CD4-positive, CD25-positive, alpha-beta regulatory T cell (primary cell): ENCODE measurements at regions not wholly inside any gene's neighbourhood (a gene's known extent, or its start where the extent isn't known, plus 50 kb on each side); places are given as distances from the start of the nearest gene placed in this dataset.

ENCODE experiments used
- ATAC-seq, 2 donors: fragments of 150-1000 bp; cut with Tn5 transposase; one replicate each; pipeline ENCODE4 v1.10.0; 2021; ENCODE audit warnings: low read depth in 2 of 2, moderate number of reproducible peaks in 2 of 2, moderate library complexity in 1 of 2
- DNase-seq, 3 donors: peaks; one replicate each; pipeline versions ENCODE4 v3.0.0 to v3.0.0-alpha.2; 2012 to 2022; ENCODE audit warnings: mixed read lengths in 1 of 3
- H3K27ac ChIP-seq: one replicate; pipeline ENCODE4 v1.7.0; 2013; ENCODE audit warnings: mild to moderate bottlenecking, low read length; ENCODE audit not compliant: insufficient read depth, poor library complexity, severe bottlenecking
- H3K27me3 ChIP-seq: one replicate; pipeline ENCODE4 v1.7.0; 2013; ENCODE audit warnings: low read length; ENCODE audit not compliant: control insufficient read depth, insufficient read depth
- H3K36me3 ChIP-seq: one replicate; pipeline ENCODE4 v1.7.0; 2013; ENCODE audit warnings: mild to moderate bottlenecking, low read length, moderate library complexity; ENCODE audit not compliant: control insufficient read depth, insufficient read depth
- H3K4me1 ChIP-seq: 2 replicates; pipeline ENCODE4 v1.7.0; 2013; ENCODE audit warnings: mild to moderate bottlenecking, low read length; ENCODE audit not compliant: insufficient read depth, control insufficient read depth, poor library complexity, severe bottlenecking
- H3K4me3 ChIP-seq: one replicate; pipeline ENCODE4 v1.7.0; 2013; ENCODE audit warnings: low read depth, mild to moderate bottlenecking, low read length, moderate library complexity
- H3K9me3 ChIP-seq, 2 experiments: 1 replicate in 1 of 2; 2 replicates in 1 of 2; pipeline ENCODE4 v1.7.0; 2013; ENCODE audit warnings: low read length in 2 of 2, mild to moderate bottlenecking in 1 of 2, moderate library complexity in 1 of 2; ENCODE audit not compliant: control insufficient read depth in 2 of 2
- H3K27ac Mint-ChIP-seq, 3 donors: one replicate each; pipeline ENCODE4 v1.8.0; 2020 to 2022; ENCODE audit warnings: mild to moderate bottlenecking in 3 of 3, mixed read lengths in 3 of 3, moderate library complexity in 2 of 3
- H3K27me3 Mint-ChIP-seq: one replicate; pipeline ENCODE4 v1.8.0; 2022; ENCODE audit warnings: mild to moderate bottlenecking, mixed read lengths
- H3K36me3 Mint-ChIP-seq: one replicate; pipeline ENCODE4 v1.8.0; 2020; ENCODE audit warnings: mixed read lengths
- H3K4me1 Mint-ChIP-seq, 4 donors: one replicate each; pipeline ENCODE4 v1.8.0; 2020 to 2022; ENCODE audit warnings: mixed read lengths in 4 of 4, mild to moderate bottlenecking in 1 of 4
- H3K4me3 Mint-ChIP-seq, 4 donors: one replicate each; pipeline ENCODE4 v1.8.0; 2020 to 2022; ENCODE audit warnings: mild to moderate bottlenecking in 4 of 4, mixed read lengths in 4 of 4, moderate library complexity in 3 of 4
- H3K9me3 Mint-ChIP-seq, 7 donors: one replicate each; pipeline ENCODE4 v1.8.0; 2020 to 2022; ENCODE audit warnings: mixed read lengths in 7 of 7, mild to moderate bottlenecking in 3 of 7, moderate library complexity in 2 of 7

DNA sequence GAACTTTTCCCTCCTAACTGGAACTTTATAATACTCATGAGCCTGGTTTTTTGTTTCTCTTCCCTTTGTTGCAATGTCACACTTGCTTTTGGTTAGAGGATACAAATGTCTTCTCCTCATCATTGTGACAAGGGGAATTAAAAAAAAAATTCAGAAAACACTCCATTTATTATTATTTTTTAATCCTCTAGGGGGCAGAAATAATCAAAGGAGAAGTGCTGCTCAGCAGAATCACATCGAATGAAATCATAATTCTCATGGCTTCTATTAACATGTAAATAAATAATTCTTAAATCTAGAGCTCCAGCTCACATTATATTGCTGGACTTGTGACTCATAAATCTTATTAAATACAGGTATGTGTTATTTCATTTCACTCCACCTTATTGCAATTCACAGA is 273.8 kb downstream of the TRIB2 start:
- H3K36me3 ChIP-seq = no peaks in the 10 kb centered on the region
- H3K9me3 ChIP-seq = no peaks in the 10 kb centered on the region
- no peaks in the 10 kb centered on the region for H3K36me3 Mint-ChIP-seq
- no peak for DNase-seq
- H3K4me3 Mint-ChIP-seq = no peak overlapping the region
- H3K4me1 Mint-ChIP-seq = peaks cover 5 to 9% (median 6%) of the 10 kb centered on the region in 4 donors
- no peak overlapping the region for H3K27ac Mint-ChIP-seq
- ATAC-seq = no peak
- H3K27ac ChIP-seq = no peak overlapping the region
- H3K4me1 ChIP-seq = no peaks in the 10 kb centered on the region
- no peaks in the 10 kb centered on the region for H3K27me3 ChIP-seq
- H3K4me3 ChIP-seq = no peak overlapping the region
- H3K27me3 Mint-ChIP-seq = peaks cover 15% of the 10 kb centered on the region
- H3K9me3 Mint-ChIP-seq = no peaks in the 10 kb centered on the region

DNA sequence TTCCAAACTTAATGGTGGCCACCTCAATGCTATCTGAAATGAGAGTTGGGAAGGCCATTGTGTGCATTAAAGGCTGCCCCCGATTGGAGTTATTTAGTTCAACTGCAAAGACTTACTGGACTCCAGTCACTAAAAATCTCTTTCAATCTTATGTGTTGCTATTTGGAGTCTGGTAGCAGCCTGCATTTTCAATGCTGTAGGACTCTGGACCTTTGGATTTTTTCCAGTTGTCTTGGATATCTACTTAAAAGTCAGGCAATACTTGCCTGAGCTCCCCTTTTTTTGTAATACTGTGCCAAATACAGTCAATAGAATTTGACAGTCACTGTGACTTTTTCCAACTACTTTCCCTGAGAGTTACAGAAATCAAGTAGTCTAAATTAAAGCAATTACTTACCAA is 281.9 kb downstream of the TRIB2 start:
- DNase-seq = no peak
- Histone ChIP-seq H3K4me3 (no peak overlapping the region), H3K9me3 (no peaks in the 10 kb centered on the region), H3K27me3 (peaks cover 3% of the 10 kb centered on the region), H3K4me1 (no peaks in the 10 kb centered on the region), H3K36me3 (no peaks in the 10 kb centered on the region), H3K27ac (no peak overlapping the region)
- no peak for ATAC-seq
- H3K27ac Mint-ChIP-seq = peak overlapping the region in 1 of 3 donors; percentile 29
- peaks cover 0 to 2% (median 0%) of the 10 kb centered on the region in 4 donors for H3K4me1 Mint-ChIP-seq
- H3K4me3 Mint-ChIP-seq = no peak overlapping the region
- H3K36me3 Mint-ChIP-seq = no peaks in the 10 kb centered on the region
- no peaks in the 10 kb centered on the region for H3K9me3 Mint-ChIP-seq
- peaks cover 6% of the 10 kb centered on the region for H3K27me3 Mint-ChIP-seq

DNA sequence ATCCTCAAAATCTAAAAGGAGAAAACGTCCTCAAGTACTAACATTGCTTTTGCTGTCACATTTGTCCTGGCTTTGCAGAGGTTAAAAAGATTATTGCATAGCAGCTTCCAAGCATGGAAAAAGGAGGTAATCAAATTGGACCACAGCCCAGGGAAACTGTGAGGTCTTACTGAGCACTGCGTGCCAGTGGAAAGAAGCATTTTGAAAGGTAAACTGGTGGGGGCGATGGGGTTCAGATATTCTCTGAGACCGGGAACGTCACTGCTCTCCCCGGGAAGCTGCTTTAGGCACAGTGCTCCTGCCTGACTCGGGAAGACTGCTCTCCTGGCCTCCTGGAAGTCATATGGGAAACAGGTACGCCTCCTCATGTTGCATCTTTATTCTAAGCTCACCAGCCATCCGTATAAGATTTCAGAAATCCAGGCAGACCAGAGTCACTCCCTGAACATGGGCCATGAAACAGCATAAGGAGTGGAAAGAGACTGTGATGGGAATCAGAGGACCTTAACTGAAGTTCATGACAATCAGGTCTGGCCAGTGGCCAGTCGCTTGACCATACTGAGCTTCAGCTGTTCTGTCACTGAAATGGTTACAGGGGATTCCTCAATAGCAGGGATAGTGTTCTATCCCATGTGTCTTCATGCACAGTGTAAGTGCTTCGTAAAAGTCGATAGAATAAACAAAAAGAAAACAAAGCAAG is 284.1 kb downstream of the TRIB2 start:
- DNase-seq = no peak
- Mint-ChIP-seq H3K27me3 (peaks cover 5% of the 10 kb centered on the region), H3K4me3 (no peak overlapping the region), H3K27ac (peak overlapping the region in 1 of 3 donors; percentile 48), H3K4me1 (peaks cover 0 to 2% (median 0%) of the 10 kb centered on the region in 4 donors), H3K36me3 (no peaks in the 10 kb centered on the region), H3K9me3 (no peaks in the 10 kb centered on the region)
- ATAC-seq = no peak
- H3K27ac ChIP-seq = no peak overlapping the region
- no peaks in the 10 kb centered on the region for H3K9me3 ChIP-seq
- H3K27me3 ChIP-seq = peaks cover 3% of the 10 kb centered on the region
- no peak overlapping the region for H3K4me3 ChIP-seq
- H3K4me1 ChIP-seq = no peaks in the 10 kb centered on the region
- no peaks in the 10 kb centered on the region for H3K36me3 ChIP-seq

DNA sequence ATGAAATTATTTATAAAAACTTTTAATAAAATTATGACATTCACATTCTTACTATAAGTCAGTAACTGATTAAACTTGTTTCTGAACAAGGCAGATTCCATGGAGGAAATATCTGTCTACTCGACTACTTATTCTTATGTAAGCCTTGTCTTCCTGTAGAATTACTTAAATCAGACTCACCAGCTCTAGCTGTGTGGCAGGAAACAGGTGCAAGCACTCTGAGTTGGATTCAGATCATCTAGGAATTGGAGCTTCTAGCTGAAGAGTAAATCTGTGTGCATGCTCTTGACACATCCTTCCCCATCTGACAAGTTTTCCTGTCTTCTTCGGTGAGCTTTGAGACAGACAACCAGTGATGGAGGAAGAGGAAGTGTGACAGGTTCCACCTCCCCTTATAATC is 284.7 kb downstream of the TRIB2 start:
- DNase-seq = peak in 1 of 3 donors; percentile 4
- H3K27ac ChIP-seq = no peak overlapping the region
- peaks cover 5% of the 10 kb centered on the region for H3K27me3 Mint-ChIP-seq
- no peak for ATAC-seq
- H3K9me3 ChIP-seq = no peaks in the 10 kb centered on the region
- no peaks in the 10 kb centered on the region for H3K36me3 Mint-ChIP-seq
- peak overlapping the region in 1 of 3 donors; percentile 50 for H3K27ac Mint-ChIP-seq
- H3K4me3 Mint-ChIP-seq = no peak overlapping the region
- no peaks in the 10 kb centered on the region for H3K36me3 ChIP-seq
- H3K4me1 ChIP-seq = no peaks in the 10 kb centered on the region
- H3K27me3 ChIP-seq = peaks cover 5% of the 10 kb centered on the region
- no peak overlapping the region for H3K4me3 ChIP-seq
- peaks cover 0 to 2% (median under 1%) of the 10 kb centered on the region in 4 donors for H3K4me1 Mint-ChIP-seq
- no peaks in the 10 kb centered on the region for H3K9me3 Mint-ChIP-seq

DNA sequence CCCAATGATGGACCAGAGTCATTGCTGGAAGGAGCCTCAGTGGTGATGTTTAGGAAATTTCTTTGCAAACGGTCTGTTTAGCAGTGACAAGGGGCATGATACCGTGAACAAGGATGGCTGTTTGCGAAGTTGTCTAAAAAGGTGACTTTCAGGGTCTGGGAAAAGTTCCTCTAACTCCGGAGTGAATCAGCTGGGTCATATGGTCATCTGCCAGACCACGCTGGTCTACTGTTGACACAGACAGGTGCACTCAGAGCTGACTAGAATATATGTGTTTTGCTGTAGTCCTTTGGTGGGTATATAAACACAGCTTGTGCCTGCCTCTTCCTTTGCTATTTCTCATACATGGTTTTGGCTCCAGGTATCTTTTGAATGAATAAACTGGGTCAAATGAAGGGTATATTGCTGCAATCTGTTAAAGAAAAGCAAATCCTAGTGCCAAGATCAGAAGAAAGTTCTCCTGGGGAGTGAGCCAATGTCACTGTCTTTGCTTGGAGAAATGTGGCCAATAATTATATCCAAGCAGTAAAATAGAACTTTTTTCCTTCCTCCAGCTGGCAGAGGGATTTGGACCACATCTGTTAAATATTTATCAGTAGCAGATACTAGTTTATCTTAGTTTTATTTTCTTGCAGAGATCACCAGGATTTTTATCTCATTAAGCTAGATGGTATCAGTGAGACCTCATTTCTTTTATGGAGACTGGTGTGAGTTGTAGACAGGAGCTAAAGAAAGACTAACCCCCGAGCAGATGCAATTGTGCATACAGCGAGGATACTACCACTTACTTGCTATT is 286.0 kb downstream of the TRIB2 start:
- H3K4me3 ChIP-seq = no peak overlapping the region
- Mint-ChIP-seq H3K9me3 (no peaks in the 10 kb centered on the region), H3K27ac (peak overlapping the region in 1 of 3 donors; percentile 12), H3K4me3 (no peak overlapping the region), H3K4me1 (peaks cover 0 to 5% (median 4%) of the 10 kb centered on the region in 4 donors), H3K27me3 (peaks cover 12% of the 10 kb centered on the region), H3K36me3 (no peaks in the 10 kb centered on the region)
- peaks cover 9% of the 10 kb centered on the region for H3K27me3 ChIP-seq
- H3K27ac ChIP-seq = no peak overlapping the region
- DNase-seq = no peak
- H3K36me3 ChIP-seq = no peaks in the 10 kb centered on the region
- peaks cover 3% of the 10 kb centered on the region for H3K4me1 ChIP-seq
- no peak for ATAC-seq
- H3K9me3 ChIP-seq = no peaks in the 10 kb centered on the region

DNA sequence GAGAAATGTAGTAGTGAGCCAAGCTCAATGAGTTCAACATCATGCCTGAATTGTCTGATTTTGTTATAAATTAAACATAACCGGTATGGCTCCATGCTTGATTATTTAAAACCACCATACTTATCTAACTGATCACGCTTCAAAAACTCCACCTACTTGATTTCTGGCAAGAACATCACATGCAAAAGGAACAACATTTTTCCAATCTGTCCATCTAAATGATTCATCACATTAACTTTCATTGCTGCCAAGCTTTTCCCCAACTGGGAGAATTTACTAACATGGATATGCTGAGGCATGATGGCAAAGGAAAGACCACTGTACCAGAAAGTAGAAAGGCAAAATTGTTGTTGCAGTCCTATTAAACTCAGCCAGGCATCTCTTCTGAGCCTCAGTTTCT is 286.8 kb downstream of the TRIB2 start:
- Mint-ChIP-seq H3K27me3 (peaks cover 12% of the 10 kb centered on the region), H3K4me3 (no peak overlapping the region), H3K36me3 (no peaks in the 10 kb centered on the region), H3K9me3 (no peaks in the 10 kb centered on the region), H3K27ac (no peak overlapping the region), H3K4me1 (peaks cover 0 to 5% (median 4%) of the 10 kb centered on the region in 4 donors)
- H3K4me1 ChIP-seq = peaks cover 3% of the 10 kb centered on the region
- H3K27me3 ChIP-seq = peaks cover 9% of the 10 kb centered on the region
- H3K9me3 ChIP-seq = no peaks in the 10 kb centered on the region
- no peak overlapping the region for H3K27ac ChIP-seq
- ATAC-seq (no peak), DNase-seq (no peak)
- no peaks in the 10 kb centered on the region for H3K36me3 ChIP-seq
- H3K4me3 ChIP-seq = no peak overlapping the region

DNA sequence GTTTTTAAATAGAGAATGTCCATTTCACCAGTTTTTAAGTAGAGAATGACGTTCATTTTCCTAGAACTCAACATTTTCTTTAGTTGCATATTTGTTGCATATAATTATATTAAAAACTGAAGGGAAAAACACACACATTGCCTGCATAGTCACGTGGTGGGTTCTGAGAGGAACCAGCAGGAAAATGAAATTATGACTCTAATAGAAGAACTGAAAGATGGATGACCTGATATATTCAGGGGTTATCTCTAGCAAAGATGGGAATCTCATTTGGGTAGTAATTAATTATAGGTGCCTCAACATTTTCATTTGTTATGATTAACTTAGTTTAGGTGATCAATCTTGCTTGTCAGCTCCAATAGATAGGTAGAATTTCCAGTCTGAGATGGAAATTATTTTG is 288.3 kb downstream of the TRIB2 start:
- ATAC-seq (no peak), DNase-seq (no peak)
- Histone ChIP-seq H3K4me3 (no peak overlapping the region), H3K9me3 (no peaks in the 10 kb centered on the region), H3K4me1 (peaks cover 3% of the 10 kb centered on the region), H3K36me3 (no peaks in the 10 kb centered on the region), H3K27ac (no peak overlapping the region), H3K27me3 (peaks cover 9% of the 10 kb centered on the region)
- Mint-ChIP-seq H3K4me1 (peaks cover 0 to 5% (median 4%) of the 10 kb centered on the region in 4 donors), H3K9me3 (no peaks in the 10 kb centered on the region), H3K27ac (no peak overlapping the region), H3K36me3 (no peaks in the 10 kb centered on the region), H3K27me3 (peaks cover 16% of the 10 kb centered on the region), H3K4me3 (no peak overlapping the region)
